A673 (cell line): ENCODE measurements at regions not wholly inside any gene's neighbourhood (a gene's known extent, or its start where the extent isn't known, plus 50 kb on each side); places are given as distances from the start of the nearest gene placed in this dataset.

ENCODE experiments used
- EZH2 ChIP-seq: fragments of 200-600 bp; sonication (generic); IDR thresholded peaks from 2 replicates; pipeline ENCODE4 v1.6.1; 2017; ENCODE audit warnings: borderline replicate concordance, low read depth, mild to moderate bottlenecking, mixed read lengths, antibody characterized with exemption, low read length; ENCODE audit not compliant: poor library complexity, severe bottlenecking
- TF ChIP-seq, protein P1 (sequence below): fragments of 300-800, 200-600 bp; sonication (generic); conservative IDR thresholded peaks from 2 replicates; pipeline ENCODE4 v1.5.1; 2017; ENCODE audit warnings: low read depth, mild to moderate bottlenecking, antibody characterized with exemption, low read length, moderate library complexity, mixed read lengths

DNA sequence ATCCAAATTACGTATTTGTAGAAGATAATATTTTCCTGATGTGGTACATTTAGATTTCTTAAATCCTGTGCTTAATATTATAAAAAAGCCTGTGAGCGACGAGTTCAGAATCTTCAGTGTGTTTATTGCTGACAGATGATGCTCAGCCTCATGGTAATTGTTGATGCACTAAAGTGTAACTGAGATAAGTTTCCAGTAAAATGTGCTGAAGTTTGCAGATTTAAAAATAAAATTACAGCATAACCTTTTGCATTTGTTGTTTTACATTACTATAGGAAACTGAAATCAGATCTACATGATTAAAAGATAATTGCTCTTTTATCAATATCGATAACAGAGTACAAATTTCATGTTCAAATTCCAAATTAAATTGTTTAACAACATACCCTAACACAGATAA lies 307.6 kb downstream of the FIGN start:
- TF ChIP-seq, protein P1, sequence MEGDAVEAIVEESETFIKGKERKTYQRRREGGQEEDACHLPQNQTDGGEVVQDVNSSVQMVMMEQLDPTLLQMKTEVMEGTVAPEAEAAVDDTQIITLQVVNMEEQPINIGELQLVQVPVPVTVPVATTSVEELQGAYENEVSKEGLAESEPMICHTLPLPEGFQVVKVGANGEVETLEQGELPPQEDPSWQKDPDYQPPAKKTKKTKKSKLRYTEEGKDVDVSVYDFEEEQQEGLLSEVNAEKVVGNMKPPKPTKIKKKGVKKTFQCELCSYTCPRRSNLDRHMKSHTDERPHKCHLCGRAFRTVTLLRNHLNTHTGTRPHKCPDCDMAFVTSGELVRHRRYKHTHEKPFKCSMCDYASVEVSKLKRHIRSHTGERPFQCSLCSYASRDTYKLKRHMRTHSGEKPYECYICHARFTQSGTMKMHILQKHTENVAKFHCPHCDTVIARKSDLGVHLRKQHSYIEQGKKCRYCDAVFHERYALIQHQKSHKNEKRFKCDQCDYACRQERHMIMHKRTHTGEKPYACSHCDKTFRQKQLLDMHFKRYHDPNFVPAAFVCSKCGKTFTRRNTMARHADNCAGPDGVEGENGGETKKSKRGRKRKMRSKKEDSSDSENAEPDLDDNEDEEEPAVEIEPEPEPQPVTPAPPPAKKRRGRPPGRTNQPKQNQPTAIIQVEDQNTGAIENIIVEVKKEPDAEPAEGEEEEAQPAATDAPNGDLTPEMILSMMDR = no peak
- TF ChIP-seq EZH2 = no peak
